ENCODE measurements at regions not wholly inside any gene's neighbourhood (a gene's known extent, or its start where the extent isn't known, plus 50 kb on each side); places are given as distances from the start of the nearest gene placed in this dataset.

DNA sequence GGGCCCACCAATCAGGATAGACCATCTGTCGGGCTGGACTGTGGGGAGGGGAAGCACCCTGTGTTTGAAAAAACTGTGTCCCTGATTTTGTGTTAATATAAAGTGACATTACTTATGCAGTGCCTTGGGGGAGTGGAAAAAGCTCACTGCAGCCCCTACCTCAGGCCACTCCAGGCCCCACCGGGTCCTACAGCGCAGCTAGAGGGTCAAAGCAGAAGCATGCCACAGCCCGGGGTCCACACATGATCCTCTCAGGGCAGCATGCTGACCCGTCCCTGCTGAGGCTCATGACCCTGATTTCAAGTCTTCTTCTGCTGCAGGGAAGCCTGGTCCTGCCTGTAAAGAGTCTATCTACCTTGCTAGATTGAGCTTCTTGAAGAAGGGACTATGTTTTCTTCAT, 133.0 kb upstream of the PLCB4 start:
- DNase-seq (ENCODE audit: low read depth): no peak

DNA sequence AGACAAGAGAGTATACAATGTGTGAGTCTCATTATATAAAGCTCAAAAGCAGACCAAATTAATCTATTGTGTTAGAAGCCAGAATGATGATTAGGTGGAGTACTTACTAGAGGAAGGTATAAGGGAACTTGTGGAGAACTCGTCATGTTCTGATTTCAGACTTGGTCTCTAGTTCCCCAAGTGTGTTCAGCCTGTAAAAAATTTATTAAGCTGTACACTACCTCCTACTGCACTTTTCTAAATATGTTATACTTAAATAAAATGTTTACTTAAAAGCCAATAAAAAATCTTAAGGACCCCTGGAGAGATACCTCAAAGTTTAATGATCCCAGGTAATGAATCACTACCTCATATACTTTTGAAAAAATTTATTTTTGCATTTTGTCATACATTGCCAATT, 130.4 kb upstream of the PLCB4 start:
- DNase-seq (ENCODE audit: low read depth): no peak

DNA sequence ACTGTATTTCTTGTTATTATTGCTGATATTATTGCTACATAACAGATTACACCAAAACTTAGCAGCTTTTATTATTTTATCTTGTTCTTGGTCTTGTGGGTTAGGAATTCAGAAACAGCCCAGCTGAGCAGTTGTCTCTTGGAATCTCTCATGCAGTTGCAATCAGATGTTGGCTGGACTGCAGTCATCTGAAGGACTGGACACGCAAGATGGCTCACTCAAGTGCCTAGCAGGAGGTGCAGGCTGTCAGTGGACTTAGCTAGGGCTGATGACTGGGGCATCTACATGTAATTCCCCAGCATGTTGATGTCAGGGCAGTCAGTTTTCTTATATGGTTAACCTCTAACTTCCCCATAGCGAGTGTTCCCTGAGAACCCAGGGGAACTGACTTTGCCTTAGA, 128.6 kb upstream of the PLCB4 start:
- DNase-seq (ENCODE audit: low read depth): no peak

DNA sequence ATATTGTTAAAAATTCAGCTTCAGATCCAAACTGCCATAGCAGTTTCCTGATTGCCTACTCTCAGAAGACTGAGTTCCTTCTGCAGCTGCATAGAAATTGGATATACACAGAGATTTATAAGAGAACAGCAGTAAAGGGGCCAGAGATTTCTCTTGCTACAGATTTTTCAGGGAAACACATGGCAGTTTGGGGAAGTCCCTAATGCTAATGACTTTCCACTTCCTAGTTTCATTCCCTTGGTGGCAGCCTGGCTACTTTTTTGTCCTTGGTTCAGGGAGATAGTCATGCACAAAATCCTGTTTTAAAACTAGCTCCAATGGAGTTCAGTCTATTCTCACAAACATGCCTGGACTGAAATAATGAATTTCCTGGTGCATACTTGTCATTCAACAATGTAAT, 125.3 kb upstream of the PLCB4 start:
- no peak for DNase-seq (ENCODE audit: low read depth)

DNA sequence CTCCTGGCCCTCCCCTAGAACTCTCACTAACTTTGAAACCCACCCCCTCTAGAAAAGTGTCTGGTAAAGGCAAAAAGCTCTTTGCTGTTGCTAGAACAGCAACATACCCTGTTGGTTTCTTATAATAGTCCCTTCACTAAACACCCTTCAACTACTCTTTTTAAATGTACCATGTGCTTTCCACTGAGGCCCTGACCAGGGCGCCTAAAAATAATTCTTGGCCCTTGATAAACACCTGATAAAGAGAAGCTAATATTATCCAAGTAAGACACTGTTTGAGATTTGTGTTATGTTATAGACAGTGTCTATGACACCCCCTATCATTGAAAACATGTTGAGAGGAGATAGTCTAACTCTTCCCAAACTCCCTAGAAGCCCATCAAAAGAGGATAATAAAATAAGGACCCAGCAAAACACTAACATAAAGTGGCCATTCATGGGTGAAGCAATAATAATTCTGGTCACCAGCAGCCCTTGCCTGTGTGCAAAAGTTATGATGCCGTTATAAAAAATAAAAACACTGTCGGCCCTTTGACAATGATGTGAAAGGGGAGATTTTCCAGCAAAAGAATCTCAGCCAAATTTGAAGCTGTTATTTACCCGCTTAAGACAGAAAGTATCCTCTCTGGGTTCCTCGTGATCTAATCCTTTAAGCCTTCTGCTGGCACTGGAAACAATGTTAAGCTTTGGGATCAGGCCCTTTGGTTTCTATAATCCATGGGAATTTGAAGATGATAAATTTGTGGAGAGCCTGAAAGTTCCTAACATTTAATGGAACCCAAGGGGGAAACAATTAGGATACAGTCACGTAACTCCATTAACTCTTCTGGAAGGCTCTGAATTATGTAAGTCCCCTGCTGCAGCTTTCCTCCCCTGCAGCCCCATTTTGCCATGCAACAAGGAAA, 122.6 kb upstream of the PLCB4 start:
- no peak for DNase-seq (ENCODE audit: low read depth)

- no peak for DNase-seq (ENCODE audit: low read depth)
Measured at GRCh38 chr20:8948442-8949020, 120.4 kb upstream of the PLCB4 start.

DNA sequence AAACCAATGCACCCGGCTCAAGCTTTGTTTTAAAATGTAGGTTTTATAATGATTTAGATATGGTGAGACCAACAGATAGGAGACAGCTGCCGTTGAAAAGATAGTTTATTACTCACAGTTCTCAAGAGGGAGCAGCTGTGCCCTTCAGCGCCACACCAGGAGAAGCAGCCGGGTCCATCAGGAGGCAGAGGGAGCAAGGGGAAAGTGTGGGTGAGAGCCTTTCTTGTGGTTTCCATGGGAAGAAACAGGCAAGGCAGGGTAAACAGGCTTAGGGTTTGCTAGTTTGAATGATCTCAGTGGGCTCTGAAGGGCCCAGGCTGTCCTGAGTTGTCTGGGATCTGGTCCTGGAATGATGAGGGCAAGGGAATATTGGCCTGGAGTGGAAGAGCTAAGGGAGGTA, 117.7 kb upstream of the PLCB4 start:
- no peak for DNase-seq (ENCODE audit: low read depth)

DNA sequence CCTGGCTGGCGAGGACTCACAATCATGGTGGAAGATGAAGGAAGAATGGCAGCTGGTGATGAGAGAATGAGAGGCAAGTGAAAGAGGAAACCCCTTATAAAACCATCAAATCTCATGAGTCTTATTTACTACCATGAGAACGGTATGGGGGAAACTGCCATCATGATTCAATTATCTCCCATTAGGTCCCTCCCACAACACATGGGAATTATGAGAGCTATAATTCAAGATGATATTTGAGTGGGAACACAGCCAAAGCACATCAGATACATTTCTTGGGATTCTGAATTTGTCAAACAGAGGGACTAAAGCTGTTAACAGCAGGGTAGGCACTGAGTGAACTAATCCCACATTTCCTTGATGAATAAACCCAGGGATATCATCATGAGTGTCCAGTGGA, 116.2 kb upstream of the PLCB4 start:
- DNase-seq (ENCODE audit: low read depth): no peak

DNA sequence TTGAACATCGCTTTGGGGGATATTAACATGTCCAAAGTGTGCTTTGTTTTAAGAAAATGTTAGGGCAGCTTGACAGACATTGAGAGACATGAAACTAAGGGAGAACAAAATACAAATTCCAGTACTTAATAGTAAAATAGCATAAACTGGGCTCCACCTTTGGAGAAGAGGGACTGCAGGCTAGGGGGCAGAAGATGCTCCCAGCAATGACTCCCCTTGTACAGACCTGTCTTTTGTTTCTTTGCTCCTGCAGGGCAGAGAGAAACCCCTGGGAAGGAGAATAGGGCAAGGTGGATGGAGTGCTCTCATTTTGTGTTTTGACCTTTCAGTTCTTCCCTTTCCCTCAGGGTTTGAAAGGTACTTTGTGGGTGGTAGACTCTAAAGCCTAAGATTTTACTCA, 115.6 kb upstream of the PLCB4 start:
- no peak for DNase-seq (ENCODE audit: low read depth)

DNA sequence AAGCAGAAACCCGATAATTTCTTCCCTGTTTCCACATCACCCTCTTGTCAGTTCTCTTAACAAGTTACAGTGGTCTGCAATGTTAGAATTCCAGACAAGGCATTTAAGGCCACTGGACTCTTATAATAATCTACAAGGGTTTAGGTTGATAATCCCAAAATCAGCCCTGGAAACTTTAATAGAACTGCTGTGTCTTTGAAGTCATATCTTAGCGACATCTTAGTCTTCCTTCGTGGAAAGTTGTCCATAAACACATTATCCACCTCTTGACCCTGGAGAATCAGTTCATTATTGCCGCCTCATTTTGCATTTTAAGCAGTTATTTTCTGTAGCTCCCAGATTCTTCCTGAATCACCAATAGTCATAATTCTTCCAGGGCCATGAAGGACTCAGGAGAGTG, 108.6 kb upstream of the PLCB4 start:
- no peak for DNase-seq (ENCODE audit: low read depth)

GRCh38 chr20:8963330-8963729, 105.6 kb upstream of the PLCB4 start:
- no peak for DNase-seq (ENCODE audit: low read depth)

GRCh38 chr20:8964959-8965562, 103.8 kb upstream of the PLCB4 start:
- DNase-seq (ENCODE audit: low read depth): peak; percentile 7

GRCh38 chr20:8967641-8968245, 101.1 kb upstream of the PLCB4 start:
- DNase-seq (ENCODE audit: low read depth): no peak

DNA sequence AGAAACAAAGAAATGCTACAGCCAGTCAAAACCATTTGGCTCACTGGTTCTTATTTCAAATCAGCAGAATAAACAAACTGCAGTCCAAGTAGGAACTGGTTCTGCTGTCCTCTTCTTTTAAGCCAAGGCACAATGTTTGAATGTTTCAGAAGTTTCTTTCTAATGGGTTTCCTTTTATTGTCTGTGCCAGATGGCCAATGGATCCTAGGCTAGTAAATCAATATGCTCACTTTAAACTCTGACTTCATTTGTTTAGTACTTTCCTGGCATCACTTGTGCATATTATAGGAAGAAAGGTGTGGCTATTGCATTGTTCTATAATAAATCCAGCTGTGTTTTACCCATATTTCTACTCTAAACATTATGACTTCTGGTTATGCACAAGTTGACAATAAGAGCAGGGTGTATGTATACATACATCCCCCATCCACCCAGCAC, 99.7 kb upstream of the PLCB4 start:
- DNase-seq (ENCODE audit: low read depth): no peak

GRCh38 chr20:8971669-8972316, 97.1 kb upstream of the PLCB4 start:
- DNase-seq (ENCODE audit: low read depth): no peak

- no peak for DNase-seq (ENCODE audit: low read depth)
Measured at GRCh38 chr20:8972963-8973705, 95.8 kb upstream of the PLCB4 start.

DNA sequence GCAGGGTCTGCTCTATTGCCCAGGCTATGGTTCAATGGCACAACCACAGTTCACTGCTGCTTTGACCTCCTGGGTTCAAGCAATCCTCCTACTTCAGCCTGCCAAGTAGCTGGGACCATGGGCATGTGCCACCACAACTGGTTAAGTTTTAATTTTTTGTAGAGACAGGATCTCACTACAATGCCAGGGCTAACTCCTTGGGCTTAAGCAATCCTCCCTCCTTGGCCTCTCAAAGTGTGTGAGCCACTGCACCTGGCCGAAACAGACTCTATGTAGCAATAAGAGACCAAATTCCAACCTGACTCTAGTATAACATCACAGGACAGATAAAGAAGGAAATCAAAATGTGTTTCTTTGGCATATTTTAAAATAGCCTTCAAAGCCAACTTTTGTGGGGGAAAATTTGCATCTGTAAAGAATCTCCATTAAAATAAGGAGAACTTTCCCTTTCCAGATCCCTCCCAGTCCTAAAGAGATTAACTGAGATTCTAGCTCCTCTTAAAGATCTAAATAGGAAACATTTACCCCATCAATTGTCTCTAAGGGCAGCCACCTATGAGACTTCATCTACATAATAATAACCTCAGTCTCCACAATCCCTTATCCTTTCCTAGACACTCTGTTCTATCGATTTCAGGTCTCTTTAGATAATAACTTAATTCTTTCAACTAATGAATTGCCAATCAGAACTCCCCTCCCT, 94.7 kb upstream of the PLCB4 start:
- no peak for DNase-seq (ENCODE audit: low read depth)

- no peak for DNase-seq (ENCODE audit: low read depth)
Measured at GRCh38 chr20:8981482-8981881, 87.4 kb upstream of the PLCB4 start.

GRCh38 chr20:8983478-8984345, 85.2 kb upstream of the PLCB4 start:
- no peak for DNase-seq (ENCODE audit: low read depth)
